HepG2 (cell line): ENCODE measurements at regions not wholly inside any gene's neighbourhood (a gene's known extent, or its start where the extent isn't known, plus 50 kb on each side); places are given as distances from the start of the nearest gene placed in this dataset.

ENCODE experiments used
- KLF6 ChIP-seq: IDR thresholded peaks from 2 replicates; pipeline ENCODE4 v1.8.0; 2016; ENCODE audit warnings: missing biosample characterization, missing genetic modification reagents
- KMT2B ChIP-seq: IDR thresholded peaks from 2 replicates; pipeline ENCODE4 v1.6.1; 2016; ENCODE audit warnings: missing genetic modification reagents, missing compliant biosample characterization
- NPAS2 ChIP-seq: sonication (generic); formaldehyde crosslinking; IDR thresholded peaks from 2 replicates; pipeline ENCODE4 v1.8.0; 2022; ENCODE audit warnings: mild to moderate bottlenecking, missing genetic modification reagents, borderline replicate concordance
- TCF12 ChIP-seq, 2 experiments: fragments of 450-650 bp in 1 of 2; sonication (generic) in 1 of 2; formaldehyde crosslinking in 1 of 2; IDR thresholded peaks; 2 replicates each; pipeline versions ENCODE4 v1.6.1 to v1.8.0; 2017 to 2022; ENCODE audit warnings: antibody characterized with exemption in 1 of 2, mild to moderate bottlenecking in 1 of 2, missing genetic modification reagents in 1 of 2, moderate library complexity in 1 of 2
- UBTF ChIP-seq: sonication (generic); formaldehyde crosslinking; IDR thresholded peaks from 2 replicates; pipeline ENCODE4 v1.4.0; 2020; ENCODE audit warnings: mild to moderate bottlenecking, missing genetic modification reagents
- ZEB1 ChIP-seq: IDR thresholded peaks from 2 replicates; pipeline ENCODE4 v1.6.1; 2012; ENCODE audit warnings: mild to moderate bottlenecking, low read depth, inconsistent platforms; ENCODE audit not compliant: insufficient replicate concordance
- ZFP36 ChIP-seq: fragments of 150-350 bp; IDR thresholded peaks from 2 replicates; pipeline ENCODE4 v1.6.1; 2018; ENCODE audit warnings: borderline replicate concordance, low read length, low read depth; ENCODE audit not compliant: partially characterized antibody
- ZNF446 ChIP-seq: sonication (generic); formaldehyde crosslinking; IDR thresholded peaks from 2 replicates; pipeline ENCODE4 v1.5.0; 2020; ENCODE audit warnings: mild to moderate bottlenecking, missing genetic modification reagents
- ZNF567 ChIP-seq: sonication (generic); formaldehyde crosslinking; IDR thresholded peaks from 2 replicates; pipeline ENCODE4 v1.8.1; 2023; ENCODE audit warnings: mild to moderate bottlenecking, missing genetic modification reagents, borderline replicate concordance
- TF ChIP-seq, protein P1 (sequence below): sonication (generic); formaldehyde crosslinking; IDR thresholded peaks from 2 replicates; pipeline ENCODE4 v1.8.1; 2023; ENCODE audit warnings: mild to moderate bottlenecking, inconsistent platforms, moderate library complexity, missing genetic modification reagents, borderline replicate concordance
- TF ChIP-seq, protein P2 (sequence below): sonication (generic); formaldehyde crosslinking; IDR thresholded peaks from 2 replicates; pipeline ENCODE4 v1.8.0; 2022; ENCODE audit warnings: missing genetic modification reagents, mild to moderate bottlenecking, moderate library complexity, borderline replicate concordance
- TF ChIP-seq, protein P3 (sequence below): sonication (generic); formaldehyde crosslinking; IDR thresholded peaks from 2 replicates; pipeline ENCODE4 v1.9.0; 2021; ENCODE audit warnings: missing genetic modification reagents, borderline replicate concordance

- TF ChIP-seq ZNF446 (CRISPR knock-in tag): no peak
- TF ChIP-seq UBTF (CRISPR knock-in tag): no peak
- no peak for TF ChIP-seq ZNF567 (CRISPR knock-in tag)
- TF ChIP-seq, protein P1, sequence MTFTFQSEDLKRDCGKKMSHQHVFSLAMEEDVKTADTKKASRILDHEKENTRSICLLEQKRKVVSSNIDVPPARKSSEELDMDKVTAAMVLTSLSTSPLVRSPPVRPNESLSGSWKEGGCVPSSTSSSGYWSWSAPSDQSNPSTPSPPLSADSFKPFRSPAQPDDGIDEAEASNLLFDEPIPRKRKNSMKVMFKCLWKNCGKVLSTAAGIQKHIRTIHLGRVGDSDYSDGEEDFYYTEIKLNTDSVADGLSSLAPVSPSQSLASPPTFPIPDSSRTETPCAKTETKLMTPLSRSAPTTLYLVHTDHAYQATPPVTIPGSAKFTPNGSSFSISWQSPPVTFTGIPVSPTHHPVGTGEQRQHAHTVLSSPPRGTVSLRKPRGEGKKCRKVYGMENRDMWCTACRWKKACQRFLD (CRISPR knock-in tag): no peak
- TF ChIP-seq KMT2B (CRISPR knock-in tag): no peak
- TF ChIP-seq, protein P2, sequence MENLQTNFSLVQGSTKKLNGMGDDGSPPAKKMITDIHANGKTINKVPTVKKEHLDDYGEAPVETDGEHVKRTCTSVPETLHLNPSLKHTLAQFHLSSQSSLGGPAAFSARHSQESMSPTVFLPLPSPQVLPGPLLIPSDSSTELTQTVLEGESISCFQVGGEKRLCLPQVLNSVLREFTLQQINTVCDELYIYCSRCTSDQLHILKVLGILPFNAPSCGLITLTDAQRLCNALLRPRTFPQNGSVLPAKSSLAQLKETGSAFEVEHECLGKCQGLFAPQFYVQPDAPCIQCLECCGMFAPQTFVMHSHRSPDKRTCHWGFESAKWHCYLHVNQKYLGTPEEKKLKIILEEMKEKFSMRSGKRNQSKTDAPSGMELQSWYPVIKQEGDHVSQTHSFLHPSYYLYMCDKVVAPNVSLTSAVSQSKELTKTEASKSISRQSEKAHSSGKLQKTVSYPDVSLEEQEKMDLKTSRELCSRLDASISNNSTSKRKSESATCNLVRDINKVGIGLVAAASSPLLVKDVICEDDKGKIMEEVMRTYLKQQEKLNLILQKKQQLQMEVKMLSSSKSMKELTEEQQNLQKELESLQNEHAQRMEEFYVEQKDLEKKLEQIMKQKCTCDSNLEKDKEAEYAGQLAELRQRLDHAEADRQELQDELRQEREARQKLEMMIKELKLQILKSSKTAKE (CRISPR knock-in tag): no peak
- TF ChIP-seq, protein P3, sequence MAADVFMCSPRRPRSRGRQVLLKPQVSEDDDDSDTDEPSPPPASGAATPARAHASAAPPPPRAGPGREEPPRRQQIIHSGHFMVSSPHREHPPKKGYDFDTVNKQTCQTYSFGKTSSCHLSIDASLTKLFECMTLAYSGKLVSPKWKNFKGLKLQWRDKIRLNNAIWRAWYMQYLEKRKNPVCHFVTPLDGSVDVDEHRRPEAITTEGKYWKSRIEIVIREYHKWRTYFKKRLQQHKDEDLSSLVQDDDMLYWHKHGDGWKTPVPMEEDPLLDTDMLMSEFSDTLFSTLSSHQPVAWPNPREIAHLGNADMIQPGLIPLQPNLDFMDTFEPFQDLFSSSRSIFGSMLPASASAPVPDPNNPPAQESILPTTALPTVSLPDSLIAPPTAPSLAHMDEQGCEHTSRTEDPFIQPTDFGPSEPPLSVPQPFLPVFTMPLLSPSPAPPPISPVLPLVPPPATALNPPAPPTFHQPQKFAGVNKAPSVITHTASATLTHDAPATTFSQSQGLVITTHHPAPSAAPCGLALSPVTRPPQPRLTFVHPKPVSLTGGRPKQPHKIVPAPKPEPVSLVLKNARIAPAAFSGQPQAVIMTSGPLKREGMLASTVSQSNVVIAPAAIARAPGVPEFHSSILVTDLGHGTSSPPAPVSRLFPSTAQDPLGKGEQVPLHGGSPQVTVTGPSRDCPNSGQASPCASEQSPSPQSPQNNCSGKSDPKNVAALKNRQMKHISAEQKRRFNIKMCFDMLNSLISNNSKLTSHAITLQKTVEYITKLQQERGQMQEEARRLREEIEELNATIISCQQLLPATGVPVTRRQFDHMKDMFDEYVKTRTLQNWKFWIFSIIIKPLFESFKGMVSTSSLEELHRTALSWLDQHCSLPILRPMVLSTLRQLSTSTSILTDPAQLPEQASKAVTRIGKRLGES (CRISPR knock-in tag): no peak
- no peak for TF ChIP-seq KLF6 (CRISPR knock-in tag)
- no peak for TF ChIP-seq TCF12 (IDR thresholded peaks at IDR 0.05)
- no peak for TF ChIP-seq TCF12 (CRISPR knock-in tag; IDR thresholded peaks at IDR 0.05)
- no peak for TF ChIP-seq ZEB1
- TF ChIP-seq NPAS2 (CRISPR knock-in tag): no peak
- TF ChIP-seq ZFP36: no peak
Observed at GRCh38 chr6:90917376-90917775, 330.5 kb upstream of the MAP3K7 start (continued).
